GM12878 (cell line): ENCODE measurements at regions not wholly inside any gene's neighbourhood (a gene's known extent, or its start where the extent isn't known, plus 50 kb on each side); places are given as distances from the start of the nearest gene placed in this dataset.

Experiments
- ATAC-seq: fragments of 200-7000 bp; cut with Tn5 transposase; 3 replicates; pipeline ENCODE4 v1.9.1; 2020; ENCODE audit warnings: mild to moderate bottlenecking, moderate library complexity
- BruUV-seq: library from RNA; stranded (reverse); fragments of 400-500 nt; replicated peaks from 2 replicates; lab custom pipeline; 2021; lab: Mats Ljungman, UMichigan
- CTCF ChIA-PET: fragments of 300-600 bp; sonication (Branson Sonifier 250); formaldehyde crosslinking; extraction: SDS; loops from one replicate; lab custom pipeline; 2021; ENCODE audit warnings: inconsistent platforms; lab: Yijun Ruan, JAX
- POLR2A ChIA-PET: fragments of 350-600 bp; formaldehyde crosslinking; extraction: SDS; loops from one replicate; lab custom pipeline; 2021; ENCODE audit warnings: inconsistent platforms; lab: Charles Lee
- RAD21 ChIA-PET: fragments of 300-600 bp; sonication (Branson Sonifier 250); formaldehyde crosslinking; loops from one replicate; lab custom pipeline; 2023; ENCODE audit warnings: antibody characterized with exemption; ENCODE audit not compliant: unreplicated experiment; lab: Charles Lee
- SMC1A ChIA-PET: fragments of 300-600 bp; sonication (Branson Sonifier 250); formaldehyde crosslinking; loops from one replicate; lab custom pipeline; 2023; ENCODE audit not compliant: unreplicated experiment, uncharacterized antibody; lab: Charles Lee
- DNase-seq: peaks from one replicate; pipeline ENCODE4 v3.0.0-alpha.2; 2011; ENCODE audit warnings: low read depth, low spot score
- FAIRE-seq: peaks from 3 replicates; lab custom pipeline; 2011; peaks lifted over from hg19 to GRCh38; lab: Jason Lieb, UNC
- H2AFZ ChIP-seq: 2 replicates; pipeline ENCODE4 v1.6.0; 2011; ENCODE audit warnings: low read depth, low read length, control low read depth; ENCODE audit not compliant: control insufficient read depth
- H3K27ac ChIP-seq: 2 replicates; pipeline ENCODE4 v1.5.1; 2011; ENCODE audit warnings: control low read depth; ENCODE audit not compliant: control insufficient read depth, insufficient read depth
- H3K27me3 ChIP-seq, 2 experiments: replicated peaks in 1 of 2; 2 replicates each; pipeline versions ENCODE4 v1.6.0 to v1.6.1; 2011; ENCODE audit warnings: low read length in 1 of 2; ENCODE audit not compliant: control insufficient read depth in 2 of 2, insufficient read depth in 2 of 2
- H3K36me3 ChIP-seq, 2 experiments: 2 replicates each; pipeline ENCODE4 v1.5.1; 2011; ENCODE audit warnings: low read length in 1 of 2; ENCODE audit not compliant: control insufficient read depth in 2 of 2, insufficient read depth in 2 of 2
- H3K4me1 ChIP-seq: 2 replicates; pipeline ENCODE4 v1.6.1; 2011; ENCODE audit warnings: mild to moderate bottlenecking, low read length, moderate library complexity, mixed read lengths; ENCODE audit not compliant: control insufficient read depth, insufficient read depth
- H3K4me2 ChIP-seq: 2 replicates; pipeline ENCODE4 v1.6.0; 2011; ENCODE audit warnings: control low read depth; ENCODE audit not compliant: control insufficient read depth, insufficient read depth
- H3K4me3 ChIP-seq: fragments of 200-600 bp; sonication (generic); 2 replicates; pipeline ENCODE4 v1.5.1; 2016
- H3K79me2 ChIP-seq: 2 replicates; pipeline ENCODE4 v1.6.0; 2011; ENCODE audit warnings: low read length; ENCODE audit not compliant: control insufficient read depth, insufficient read depth
- H3K9ac ChIP-seq: 2 replicates; pipeline ENCODE4 v1.8.0; 2011; ENCODE audit warnings: low read length, control low read depth, mixed read lengths; ENCODE audit not compliant: control insufficient read depth, insufficient read depth
- H3K9me3 ChIP-seq: replicated peaks from 3 replicates; pipeline ENCODE4 v1.5.1; 2011; ENCODE audit warnings: mild to moderate bottlenecking, low read length; ENCODE audit not compliant: control insufficient read depth, insufficient read depth
- H4K20me1 ChIP-seq: 2 replicates; pipeline ENCODE4 v1.6.0; 2011; ENCODE audit not compliant: control insufficient read depth, insufficient read depth
- ASH2L ChIP-seq: fragments of 300-600, 200-600 bp; sonication (generic); IDR thresholded peaks from 2 replicates; pipeline ENCODE4 v1.6.1; 2017; ENCODE audit warnings: low read depth, mild to moderate bottlenecking, borderline replicate concordance
- NFIC ChIP-seq: IDR thresholded peaks from 2 replicates; pipeline ENCODE4 v1.6.1; 2012; ENCODE audit warnings: low read depth, mild to moderate bottlenecking, inconsistent platforms, low read length, moderate library complexity
- NFXL1 ChIP-seq: fragments of 450-650 bp; IDR thresholded peaks from 2 replicates; pipeline ENCODE4 v1.6.1; 2017; ENCODE audit warnings: antibody characterized with exemption, mild to moderate bottlenecking, borderline replicate concordance
- POLR2A ChIP-seq: IDR thresholded peaks from 2 replicates; pipeline ENCODE4 v1.6.1; 2011; ENCODE audit warnings: low read depth, mild to moderate bottlenecking, low read length
- RAD51 ChIP-seq: fragments of 450-650 bp; IDR thresholded peaks from 2 replicates; pipeline ENCODE4 v1.6.1; 2016; ENCODE audit warnings: moderate library complexity, mild to moderate bottlenecking, inconsistent platforms
- RBBP5 ChIP-seq: fragments of 200-600 bp; sonication (generic); conservative IDR thresholded peaks from 2 replicates; pipeline ENCODE4 v1.6.1; 2016
- SIN3A ChIP-seq: IDR thresholded peaks from 2 replicates; pipeline ENCODE4 v1.6.1; 2012; ENCODE audit warnings: low read depth, low read length, improper control_type of control experiment
- WGBS: methylation state at CpG from one replicate; pipeline ENCODE4 v1.1.6; 2016; ENCODE audit warnings: low lambda C conversion rate; ENCODE audit not compliant: insufficient replicate concordance, insufficient coverage; ENCODE audit errors: missing lambda C conversion rate; 5-methylcytosine and 5-hydroxymethylcytosine counted together
- in situ Hi-C: fragments of 300-500 bp; cut with MboI; formaldehyde crosslinking; loops from 9 replicates; pipeline ENCODE4 v1.14.3; 2018; ENCODE audit warnings: mixed read lengths
- intact Hi-C: fragments of 100-400 bp; cut with micrococcal nuclease; formaldehyde crosslinking; loops from one replicate; pipeline ENCODE4 v1.14.2; 2022; ENCODE audit not compliant: unreplicated experiment

GRCh38 chr12:131555197-131555846 is 155.6 kb upstream of the SFSWAP start:
- POLR2A ChIA-PET = no interaction called here
- WGBS = 51% methylated on average over 17 of the region's 18 CpGs

GRCh38 chr12:131555866-131556265 is 155.0 kb upstream of the SFSWAP start:
- DNase-seq (no peak), ATAC-seq (no peak), FAIRE-seq (no peak)
- no peak for TF ChIP-seq NFXL1
- TF ChIP-seq SIN3A = no peak
- no peak for TF ChIP-seq RBBP5
- no peak for TF ChIP-seq POLR2A
- TF ChIP-seq ASH2L = no peak
- TF ChIP-seq RAD51 = no peak
- Histone ChIP-seq H3K27me3 (no peaks in the 10 kb centered on the region), H3K4me1 (no peaks in the 10 kb centered on the region), H3K4me3 (no peak overlapping the region), H3K36me3 (no peaks in the 10 kb centered on the region), H3K9ac (no peak overlapping the region), H3K9me3 (no peaks in the 10 kb centered on the region), H3K27ac (no peak overlapping the region), H4K20me1 (no peaks in the 10 kb centered on the region), H3K79me2 (no peaks in the 10 kb centered on the region), H2AFZ (no peak overlapping the region), H3K4me2 (no peak overlapping the region)
- ChIA-PET RAD21 (no interaction called here), POLR2A (no interaction called here), CTCF (no interaction called here), SMC1A (no interaction called here)
- intact Hi-C loops (no loop called here), in situ Hi-C loops (no loop called here)
- no TSS peak for BruUV-seq
- 20% methylated on average over 13 of the region's 13 CpGs for whole genome bisulfite sequencing

More at GRCh38 chr12:131555197-131555846, 155.6 kb upstream of the SFSWAP start:
- no peaks in the 10 kb centered on the region for H3K79me2 ChIP-seq
- ATAC-seq = no peak
- TF ChIP-seq NFIC = no peak
- TF ChIP-seq, all 136 proteins: peak for 0
- in situ Hi-C loops = no loop called here
- Histone ChIP-seq H3K9ac (no peak overlapping the region), H3K36me3 (no peaks in the 10 kb centered on the region), H3K27me3 (no peaks in the 10 kb centered on the region), H3K4me3 (no peak overlapping the region), H3K9me3 (no peaks in the 10 kb centered on the region), H3K27ac (no peak overlapping the region), H2AFZ (no peak overlapping the region), H3K4me1 (no peaks in the 10 kb centered on the region), H4K20me1 (no peaks in the 10 kb centered on the region), H3K4me2 (no peak overlapping the region)
- FAIRE-seq (no peak), DNase-seq (no peak)
- BruUV-seq = no TSS peak
- intact Hi-C loops = no loop called here
- CTCF ChIA-PET = no interaction called here
- RAD21 ChIA-PET = no interaction called here
- SMC1A ChIA-PET = no interaction called here
